ENCODE measurements at regions not wholly inside any gene's neighbourhood (a gene's known extent, or its start where the extent isn't known, plus 50 kb on each side); places are given as distances from the start of the nearest gene placed in this dataset.

DNA sequence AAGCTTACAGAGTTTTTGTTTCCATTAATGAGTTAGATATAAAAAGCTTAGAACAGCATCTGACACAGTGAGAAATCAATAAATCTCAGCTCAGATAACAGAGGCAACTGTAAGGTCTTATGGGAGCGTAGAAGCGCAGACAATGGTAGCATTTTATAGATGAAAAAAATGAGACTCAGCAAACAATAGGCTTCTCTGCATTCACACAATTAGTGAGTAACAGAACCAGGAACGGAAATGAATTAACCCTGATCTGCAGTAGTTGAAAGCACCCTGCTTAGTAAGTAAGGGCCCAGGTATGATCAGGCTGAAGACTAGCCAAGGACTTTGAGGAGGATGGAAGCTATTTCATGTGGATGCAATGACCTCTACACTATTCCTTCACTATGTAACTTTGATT is 147.2 kb upstream of the EYA4 start:
- Histone ChIP-seq H3K27ac (no peak overlapping the region), H3K27me3 (no peaks in the 10 kb centered on the region), H3K9me3 (no peaks in the 10 kb centered on the region), H3K4me3 (no peak overlapping the region), H3K36me3 (no peaks in the 10 kb centered on the region), H3K4me1 (no peaks in the 10 kb centered on the region)
- no peak for ATAC-seq
- DNase-seq: no peak
- no peak for TF ChIP-seq CTCF (IDR thresholded peaks at IDR 0.05)
- intact Hi-C loops (cut with DNase I): no loop called here

DNA sequence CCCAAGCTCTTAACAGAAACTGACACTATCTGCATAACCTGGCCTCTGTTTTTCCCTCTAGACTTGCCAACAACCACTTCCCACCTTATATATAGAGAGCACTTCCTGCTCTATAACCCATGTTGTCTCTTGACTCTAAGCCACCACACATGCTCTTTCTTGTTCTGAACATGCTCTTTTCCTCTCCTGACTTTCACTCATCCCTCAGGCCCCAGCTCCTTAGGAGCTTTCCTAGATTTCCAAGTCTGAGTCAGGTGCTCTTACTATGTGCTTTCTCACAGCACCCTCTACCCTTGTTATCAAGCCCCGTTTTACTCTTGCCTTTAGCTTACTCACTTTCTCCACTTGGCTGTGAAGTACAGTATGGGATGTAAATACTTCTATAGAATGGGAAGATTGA is 143.9 kb upstream of the EYA4 start:
- no peak for TF ChIP-seq CTCF (IDR thresholded peaks at IDR 0.05)
- Histone ChIP-seq H3K4me3 (no peak overlapping the region), H3K9me3 (no peaks in the 10 kb centered on the region), H3K36me3 (no peaks in the 10 kb centered on the region), H3K27ac (no peak overlapping the region), H3K27me3 (no peaks in the 10 kb centered on the region), H3K4me1 (no peaks in the 10 kb centered on the region)
- DNase-seq: no peak
- no peak for ATAC-seq
- intact Hi-C loops (cut with DNase I): no loop called here

DNA sequence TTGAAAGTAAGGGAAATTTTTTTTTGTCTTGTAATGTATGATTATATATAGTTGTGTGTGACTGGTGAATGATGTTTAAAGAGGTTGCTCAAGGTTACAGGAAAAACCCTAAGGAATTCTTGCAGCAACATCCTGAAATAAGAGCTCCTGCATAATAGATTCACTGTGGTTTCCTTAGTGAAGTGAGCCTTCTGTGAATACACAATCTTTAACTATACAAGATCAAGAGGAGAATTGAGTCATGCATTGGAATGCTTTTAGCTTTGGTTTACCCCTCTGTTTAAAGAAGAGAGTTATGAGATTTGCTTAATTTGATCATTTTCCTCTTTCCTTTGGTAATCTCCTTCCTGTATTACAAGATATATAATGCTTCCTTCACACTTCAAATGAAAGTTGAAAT is 141.6 kb upstream of the EYA4 start:
- TF ChIP-seq CTCF (IDR thresholded peaks at IDR 0.05): no peak
- intact Hi-C loops (cut with DNase I): no loop called here
- Histone ChIP-seq H3K27ac (no peak overlapping the region), H3K27me3 (no peaks in the 10 kb centered on the region), H3K4me3 (no peak overlapping the region), H3K9me3 (no peaks in the 10 kb centered on the region), H3K36me3 (no peaks in the 10 kb centered on the region), H3K4me1 (no peaks in the 10 kb centered on the region)
- peak; percentile 51 for ATAC-seq
- peak in 1 of 4 donors; percentile 4 for DNase-seq

- Histone ChIP-seq H3K4me1 (no peaks in the 10 kb centered on the region), H3K27ac (no peak overlapping the region), H3K36me3 (no peaks in the 10 kb centered on the region), H3K4me3 (no peak overlapping the region), H3K9me3 (no peaks in the 10 kb centered on the region), H3K27me3 (no peaks in the 10 kb centered on the region)
- intact Hi-C loops (cut with DNase I): no loop called here
- TF ChIP-seq CTCF (IDR thresholded peaks at IDR 0.05): no peak
- ATAC-seq: no peak
- DNase-seq: no peak
Observed at GRCh38 chr6:133100865-133101264, 140.3 kb upstream of the EYA4 start.

GRCh38 chr6:133101790-133102189 is 139.4 kb upstream of the EYA4 start:
- Histone ChIP-seq H3K4me1 (no peaks in the 10 kb centered on the region), H3K4me3 (no peak overlapping the region), H3K36me3 (no peaks in the 10 kb centered on the region), H3K9me3 (no peaks in the 10 kb centered on the region), H3K27me3 (no peaks in the 10 kb centered on the region), H3K27ac (no peak overlapping the region)
- intact Hi-C loops (cut with DNase I): no loop called here
- no peak for ATAC-seq
- no peak for TF ChIP-seq CTCF (IDR thresholded peaks at IDR 0.05)
- DNase-seq: no peak
